Gastroesophageal sphincter (tissue), 4 donors: ENCODE measurements at regions not wholly inside any gene's neighbourhood (a gene's known extent, or its start where the extent isn't known, plus 50 kb on each side); places are given as distances from the start of the nearest gene placed in this dataset.

ENCODE experiments used
- ATAC-seq: fragments of 150-250 bp; one replicate; pipeline ENCODE4 v1.9.1; 2016; ENCODE audit warnings: mild to moderate bottlenecking, moderate library complexity
- H3K27ac ChIP-seq, 4 donors: fragments of 200-600 bp; sonication (generic) in 3 of 4; 1 replicate in 3 of 4; 2 replicates in 1 of 4; pipeline ENCODE4 v1.5.1; 2016 to 2019
- H3K27me3 ChIP-seq: fragments of 200-600 bp; sonication (generic); one replicate; pipeline ENCODE4 v1.5.1; 2019
- H3K36me3 ChIP-seq, 2 donors: fragments of 200-600 bp; sonication (generic); one replicate each; pipeline ENCODE4 v1.5.1; 2019; ENCODE audit warnings: control low read depth in 1 of 2
- H3K4me1 ChIP-seq, 3 donors: fragments of 200-600 bp; sonication (generic); 1 replicate in 2 of 3; 2 replicates in 1 of 3; pipeline ENCODE4 v1.5.1; 2016 to 2019; ENCODE audit warnings: control low read depth in 2 of 3
- H3K4me3 ChIP-seq, 2 donors: fragments of 200-600 bp; sonication (generic); one replicate each; pipeline ENCODE4 v1.5.1; 2019; ENCODE audit warnings: mild to moderate bottlenecking in 1 of 2, moderate library complexity in 1 of 2
- H3K9me3 ChIP-seq, 3 donors: fragments of 200-600 bp; sonication (generic); one replicate each; pipeline ENCODE4 v1.5.1; 2017 to 2019; ENCODE audit warnings: control low read depth in 2 of 3
- EP300 ChIP-seq: sonication (generic); formaldehyde crosslinking; IDR thresholded peaks from one replicate; pipeline ENCODE4 v1.6.1; 2017; ENCODE audit warnings: antibody characterized with exemption, mild to moderate bottlenecking
- POLR2A ChIP-seq, 2 donors: fragments of 450-650 bp; IDR thresholded peaks; one replicate each; pipeline ENCODE4 v1.6.1; 2017; ENCODE audit warnings: antibody characterized with exemption in 2 of 2, mild to moderate bottlenecking in 2 of 2, moderate library complexity in 1 of 2
- POLR2AphosphoS5 ChIP-seq: sonication (generic); formaldehyde crosslinking; IDR thresholded peaks from one replicate; pipeline ENCODE4 v1.6.1; 2017; ENCODE audit warnings: antibody characterized with exemption
- WGBS, 2 donors: methylation state at CpG; one replicate each; pipeline ENCODE4 v1.1.5; 2018; ENCODE audit warnings: low coverage in 1 of 2; 5-methylcytosine and 5-hydroxymethylcytosine counted together
- TF ChIP-seq, protein P1 (sequence below), 4 experiments: fragments of 200-600 bp in 2 of 4; fragments of 450-650 bp in 2 of 4; sonication (generic) in 1 of 4; IDR thresholded peaks; one replicate each; pipeline ENCODE4 v1.5.1; 2017 to 2019; ENCODE audit warnings: antibody characterized with exemption in 4 of 4, mild to moderate bottlenecking in 2 of 4, moderate library complexity in 2 of 4

DNA sequence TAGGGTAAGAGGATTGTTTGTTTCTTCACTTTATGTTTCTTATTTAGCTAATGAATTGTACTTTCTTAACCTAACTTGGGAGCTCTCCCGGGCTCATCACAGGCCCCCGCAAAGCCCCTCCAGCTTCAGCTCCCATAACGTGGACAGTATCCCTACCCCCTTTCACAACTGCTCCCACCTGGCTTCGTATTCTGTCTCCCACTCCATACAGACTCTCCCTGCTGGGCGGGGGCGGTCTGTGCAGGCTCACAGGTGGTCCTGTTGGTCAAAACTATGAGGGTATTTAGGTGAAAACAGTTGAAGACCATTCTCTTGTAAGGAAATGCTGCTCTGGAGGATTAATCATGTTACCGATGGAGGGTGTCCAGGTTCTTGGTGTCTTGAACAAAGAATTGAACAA, 805.3 kb downstream of the SEMA5A start:
- peaks cover 0 to 6% (median 0%) of the 10 kb centered on the region in 3 donors for H3K9me3 ChIP-seq
- ATAC-seq: no peak
- H3K27me3 ChIP-seq: no peaks in the 10 kb centered on the region
- no peaks in the 10 kb centered on the region for H3K4me1 ChIP-seq
- 65 to 100% methylated on average over 1 to 7 of the region's 7 CpGs for WGBS, 2 donors
- no peaks in the 10 kb centered on the region for H3K36me3 ChIP-seq
- TF ChIP-seq EP300 (no peak), POLR2A (IDR thresholded peaks at IDR 0.05) (no peak), POLR2AphosphoS5 (no peak)
- TF ChIP-seq, protein P1, sequence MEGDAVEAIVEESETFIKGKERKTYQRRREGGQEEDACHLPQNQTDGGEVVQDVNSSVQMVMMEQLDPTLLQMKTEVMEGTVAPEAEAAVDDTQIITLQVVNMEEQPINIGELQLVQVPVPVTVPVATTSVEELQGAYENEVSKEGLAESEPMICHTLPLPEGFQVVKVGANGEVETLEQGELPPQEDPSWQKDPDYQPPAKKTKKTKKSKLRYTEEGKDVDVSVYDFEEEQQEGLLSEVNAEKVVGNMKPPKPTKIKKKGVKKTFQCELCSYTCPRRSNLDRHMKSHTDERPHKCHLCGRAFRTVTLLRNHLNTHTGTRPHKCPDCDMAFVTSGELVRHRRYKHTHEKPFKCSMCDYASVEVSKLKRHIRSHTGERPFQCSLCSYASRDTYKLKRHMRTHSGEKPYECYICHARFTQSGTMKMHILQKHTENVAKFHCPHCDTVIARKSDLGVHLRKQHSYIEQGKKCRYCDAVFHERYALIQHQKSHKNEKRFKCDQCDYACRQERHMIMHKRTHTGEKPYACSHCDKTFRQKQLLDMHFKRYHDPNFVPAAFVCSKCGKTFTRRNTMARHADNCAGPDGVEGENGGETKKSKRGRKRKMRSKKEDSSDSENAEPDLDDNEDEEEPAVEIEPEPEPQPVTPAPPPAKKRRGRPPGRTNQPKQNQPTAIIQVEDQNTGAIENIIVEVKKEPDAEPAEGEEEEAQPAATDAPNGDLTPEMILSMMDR (IDR thresholded peaks at IDR 0.05): no peak
- no peak overlapping the region for H3K4me3 ChIP-seq
- H3K27ac ChIP-seq: no peak overlapping the region

DNA sequence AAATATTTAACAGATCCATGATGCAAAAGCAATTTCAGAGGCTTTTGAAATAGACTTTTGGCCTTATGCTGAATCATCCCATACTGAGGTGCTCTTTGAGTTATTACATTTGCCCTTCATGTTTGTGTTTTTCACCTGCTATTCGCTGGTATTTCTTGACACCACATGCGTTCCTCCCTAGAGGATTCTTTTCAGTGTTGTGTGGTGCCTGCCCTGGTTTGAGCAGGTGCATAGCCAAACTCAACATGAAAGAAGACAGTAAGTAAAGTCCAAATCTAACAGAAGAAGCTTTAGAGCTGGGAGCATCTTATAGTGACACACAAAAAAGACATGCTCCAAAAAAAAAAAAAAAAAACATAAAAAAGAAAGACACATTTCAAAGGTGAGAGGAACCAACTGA, 796.3 kb downstream of the SEMA5A start:
- Histone ChIP-seq H3K27me3 (no peaks in the 10 kb centered on the region), H3K9me3 (no peaks in the 10 kb centered on the region), H3K4me1 (no peaks in the 10 kb centered on the region), H3K4me3 (no peak overlapping the region), H3K27ac (no peak overlapping the region), H3K36me3 (no peaks in the 10 kb centered on the region)
- ATAC-seq: no peak
- TF ChIP-seq, protein P1 (IDR thresholded peaks at IDR 0.05): no peak
- TF ChIP-seq POLR2A (IDR thresholded peaks at IDR 0.05) (no peak), EP300 (no peak), POLR2AphosphoS5 (no peak)
- WGBS, 2 donors: 77% methylated on average over 2 of the region's 2 CpGs; no CpG with 5 or more reads in 1 of the 2 donors

DNA sequence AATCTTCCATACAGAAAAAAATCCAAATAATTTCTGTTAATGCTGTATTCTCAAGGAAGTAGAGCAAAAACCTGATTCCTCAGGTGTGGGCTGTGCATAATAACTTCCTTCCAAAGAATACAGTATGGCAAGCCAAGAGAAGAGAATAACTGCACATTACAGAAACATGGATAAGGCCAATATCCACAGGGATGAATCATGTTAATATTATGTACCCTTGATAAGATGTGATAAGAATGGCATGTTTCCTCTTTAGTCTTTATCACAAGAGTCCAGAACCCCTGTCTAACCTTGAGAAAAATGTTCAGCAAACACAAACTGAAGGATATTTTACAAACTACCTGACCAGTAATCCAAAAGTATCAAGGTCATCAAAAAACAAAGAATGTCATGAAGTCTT, 795.8 kb downstream of the SEMA5A start:
- TF ChIP-seq, protein P1 (IDR thresholded peaks at IDR 0.05): no peak
- TF ChIP-seq EP300 (no peak), POLR2A (IDR thresholded peaks at IDR 0.05) (no peak), POLR2AphosphoS5 (no peak)

DNA sequence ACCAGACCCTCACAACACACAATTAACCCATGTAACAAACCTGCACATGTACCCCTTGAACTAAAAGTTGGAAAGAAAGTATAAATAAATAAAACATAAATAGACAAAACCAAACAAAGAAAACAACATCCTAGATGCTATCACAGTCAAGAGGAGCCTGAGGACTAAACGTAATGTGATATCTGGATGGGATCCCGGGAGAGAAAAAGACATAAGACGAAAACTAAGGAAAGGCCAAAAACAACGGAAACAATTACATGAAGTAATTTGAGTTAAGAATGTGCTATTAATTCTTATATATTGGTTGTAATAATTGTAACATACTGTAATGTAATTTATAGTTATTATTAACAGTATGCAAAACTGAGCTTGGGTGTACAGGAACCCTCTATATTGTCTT, 793.9 kb downstream of the SEMA5A start:
- WGBS, 2 donors: 58 to 62% methylated on average over 4 of the region's 4 CpGs
- Histone ChIP-seq H3K27ac (no peak overlapping the region), H3K36me3 (no peaks in the 10 kb centered on the region), H3K9me3 (no peaks in the 10 kb centered on the region), H3K4me3 (no peak overlapping the region), H3K4me1 (no peaks in the 10 kb centered on the region), H3K27me3 (no peaks in the 10 kb centered on the region)
- TF ChIP-seq POLR2AphosphoS5 (no peak), EP300 (no peak), POLR2A (IDR thresholded peaks at IDR 0.05) (no peak)
- TF ChIP-seq, protein P1 (IDR thresholded peaks at IDR 0.05): no peak
- no peak for ATAC-seq

More for the DNA sequence above, 795.8 kb downstream of the SEMA5A start:
- ATAC-seq: no peak
- Histone ChIP-seq H3K27me3 (no peaks in the 10 kb centered on the region), H3K4me3 (no peak overlapping the region), H3K9me3 (no peaks in the 10 kb centered on the region), H3K36me3 (no peaks in the 10 kb centered on the region), H3K27ac (no peak overlapping the region), H3K4me1 (no peaks in the 10 kb centered on the region)

DNA sequence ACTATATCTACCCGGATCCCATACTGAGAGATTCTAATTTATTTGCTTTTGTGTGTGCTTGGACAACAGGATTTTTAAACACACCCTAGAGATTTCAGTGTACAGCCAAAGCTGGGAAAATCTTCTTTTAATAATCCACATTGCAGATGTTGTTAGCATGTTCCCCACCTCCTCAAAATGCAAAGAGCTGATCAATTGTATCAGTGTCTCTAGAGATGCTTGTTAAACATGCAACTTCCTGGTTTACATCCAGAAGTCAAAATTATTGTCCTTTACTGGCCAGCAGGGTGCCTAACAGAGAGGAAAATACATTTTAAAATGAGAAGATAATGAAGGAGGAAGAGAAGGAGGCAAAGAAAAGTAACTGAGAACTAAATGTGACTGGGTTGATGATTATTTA, 793.3 kb downstream of the SEMA5A start:
- Histone ChIP-seq H3K4me1 (no peaks in the 10 kb centered on the region), H3K36me3 (no peaks in the 10 kb centered on the region), H3K27me3 (no peaks in the 10 kb centered on the region), H3K27ac (no peak overlapping the region), H3K4me3 (no peak overlapping the region), H3K9me3 (no peaks in the 10 kb centered on the region)
- ATAC-seq: no peak
- no peak for TF ChIP-seq EP300
- TF ChIP-seq POLR2AphosphoS5: no peak
- TF ChIP-seq, protein P1 (IDR thresholded peaks at IDR 0.05): no peak
- TF ChIP-seq POLR2A (IDR thresholded peaks at IDR 0.05): no peak
- WGBS, 2 donors: 50 to 78% methylated on average over 1 of the region's 1 CpG
